ENCODE measurements at regions not wholly inside any gene's neighbourhood (a gene's known extent, or its start where the extent isn't known, plus 50 kb on each side); places are given as distances from the start of the nearest gene placed in this dataset.

GRCh38 chr2:176646033-176646615 lies 376.9 kb downstream of the MTX2 start:
- H3K36me3 ChIP-seq (ENCODE audit: control insufficient read depth, insufficient read depth, low read length) = no peaks in the 10 kb centered on the region
- no peaks in the 10 kb centered on the region for H3K27me3 ChIP-seq (replicated peaks; ENCODE audit: control insufficient read depth, insufficient read depth, low read length)
- TF ChIP-seq, protein P1, sequence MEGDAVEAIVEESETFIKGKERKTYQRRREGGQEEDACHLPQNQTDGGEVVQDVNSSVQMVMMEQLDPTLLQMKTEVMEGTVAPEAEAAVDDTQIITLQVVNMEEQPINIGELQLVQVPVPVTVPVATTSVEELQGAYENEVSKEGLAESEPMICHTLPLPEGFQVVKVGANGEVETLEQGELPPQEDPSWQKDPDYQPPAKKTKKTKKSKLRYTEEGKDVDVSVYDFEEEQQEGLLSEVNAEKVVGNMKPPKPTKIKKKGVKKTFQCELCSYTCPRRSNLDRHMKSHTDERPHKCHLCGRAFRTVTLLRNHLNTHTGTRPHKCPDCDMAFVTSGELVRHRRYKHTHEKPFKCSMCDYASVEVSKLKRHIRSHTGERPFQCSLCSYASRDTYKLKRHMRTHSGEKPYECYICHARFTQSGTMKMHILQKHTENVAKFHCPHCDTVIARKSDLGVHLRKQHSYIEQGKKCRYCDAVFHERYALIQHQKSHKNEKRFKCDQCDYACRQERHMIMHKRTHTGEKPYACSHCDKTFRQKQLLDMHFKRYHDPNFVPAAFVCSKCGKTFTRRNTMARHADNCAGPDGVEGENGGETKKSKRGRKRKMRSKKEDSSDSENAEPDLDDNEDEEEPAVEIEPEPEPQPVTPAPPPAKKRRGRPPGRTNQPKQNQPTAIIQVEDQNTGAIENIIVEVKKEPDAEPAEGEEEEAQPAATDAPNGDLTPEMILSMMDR (IDR thresholded peaks at IDR 0.05; ENCODE audit: insufficient read depth, low read length, poor library complexity, severe bottlenecking) = no peak
- H3K4me3 ChIP-seq (replicated peaks; ENCODE audit: low read depth, low read length) = no peak overlapping the region
- no peak for DNase-seq (ENCODE audit: extremely low read depth, insufficient read length)

GRCh38 chr2:176647325-176648165 lies 378.3 kb downstream of the MTX2 start:
- H3K36me3 ChIP-seq (ENCODE audit: control insufficient read depth, insufficient read depth, low read length) = no peaks in the 10 kb centered on the region
- TF ChIP-seq, protein P1 (IDR thresholded peaks at IDR 0.05; ENCODE audit: insufficient read depth, low read length, poor library complexity, severe bottlenecking) = no peak
- DNase-seq (ENCODE audit: extremely low read depth, insufficient read length) = no peak
- H3K4me3 ChIP-seq (replicated peaks; ENCODE audit: low read depth, low read length) = no peak overlapping the region
- no peaks in the 10 kb centered on the region for H3K27me3 ChIP-seq (replicated peaks; ENCODE audit: control insufficient read depth, insufficient read depth, low read length)

GRCh38 chr2:176648700-176649297 lies 379.6 kb downstream of the MTX2 start:
- TF ChIP-seq, protein P1 (IDR thresholded peaks at IDR 0.05; ENCODE audit: insufficient read depth, low read length, poor library complexity, severe bottlenecking) = no peak
- DNase-seq (ENCODE audit: extremely low read depth, insufficient read length) = no peak
- H3K27me3 ChIP-seq (replicated peaks; ENCODE audit: control insufficient read depth, insufficient read depth, low read length) = no peaks in the 10 kb centered on the region
- H3K36me3 ChIP-seq (ENCODE audit: control insufficient read depth, insufficient read depth, low read length) = no peaks in the 10 kb centered on the region
- no peak overlapping the region for H3K4me3 ChIP-seq (replicated peaks; ENCODE audit: low read depth, low read length)

- TF ChIP-seq, protein P1 (IDR thresholded peaks at IDR 0.05; ENCODE audit: insufficient read depth, low read length, poor library complexity, severe bottlenecking) = peak; percentile 8
Measured at GRCh38 chr2:176650104-176650837, 381.0 kb downstream of the MTX2 start.

GRCh38 chr2:176650838-176651555 lies 381.8 kb downstream of the MTX2 start:
- no peak for DNase-seq (ENCODE audit: extremely low read depth, insufficient read length)
- TF ChIP-seq, protein P1 (IDR thresholded peaks at IDR 0.05; ENCODE audit: insufficient read depth, low read length, poor library complexity, severe bottlenecking) = no peak

More at GRCh38 chr2:176650104-176650837, 381.0 kb downstream of the MTX2 start:
- DNase-seq (ENCODE audit: extremely low read depth, insufficient read length) = no peak
- H3K27me3 ChIP-seq (replicated peaks; ENCODE audit: control insufficient read depth, insufficient read depth, low read length) = no peaks in the 10 kb centered on the region
- no peaks in the 10 kb centered on the region for H3K36me3 ChIP-seq (ENCODE audit: control insufficient read depth, insufficient read depth, low read length)
- no peak overlapping the region for H3K4me3 ChIP-seq (replicated peaks; ENCODE audit: low read depth, low read length)

More at GRCh38 chr2:176650838-176651555, 381.8 kb downstream of the MTX2 start:
- no peak overlapping the region for H3K4me3 ChIP-seq (replicated peaks; ENCODE audit: low read depth, low read length)
- no peaks in the 10 kb centered on the region for H3K36me3 ChIP-seq (ENCODE audit: control insufficient read depth, insufficient read depth, low read length)
- H3K27me3 ChIP-seq (replicated peaks; ENCODE audit: control insufficient read depth, insufficient read depth, low read length) = no peaks in the 10 kb centered on the region

All from GM06990 (cell line).